ENCODE measurements at regions not wholly inside any gene's neighbourhood (a gene's known extent, or its start where the extent isn't known, plus 50 kb on each side); places are given as distances from the start of the nearest gene placed in this dataset.

GRCh38 chr10:110432814-110433565 is 64.7 kb upstream of the DUSP5 start:
- no peak overlapping the region for H3K4me3 ChIP-seq (ENCODE audit: low read length)
- no peaks in the 10 kb centered on the region for H3F3A ChIP-seq (ENCODE audit: insufficient read depth, low read length, poor library complexity, severe bottlenecking)
- no peaks in the 10 kb centered on the region for H3K36me3 ChIP-seq (ENCODE audit: insufficient read depth, low read length)
- H2AFZ ChIP-seq (ENCODE audit: low read depth, low read length): no peak overlapping the region
- no peak overlapping the region for H3K9ac ChIP-seq (ENCODE audit: low read length)
- H3K9me2 ChIP-seq (ENCODE audit: insufficient read depth, low read length): no peaks in the 10 kb centered on the region
- no peaks in the 10 kb centered on the region for H3K27me3 ChIP-seq (ENCODE audit: insufficient read depth, low read depth, low read length)
- H3K4me2 ChIP-seq (ENCODE audit: low read length): no peak overlapping the region
- H4K20me1 ChIP-seq (ENCODE audit: insufficient read depth): no peaks in the 10 kb centered on the region
- TF ChIP-seq TAF1 (IDR thresholded peaks at IDR 0.05; ENCODE audit: low read depth): no peak
- TF ChIP-seq CTCF (IDR thresholded peaks at IDR 0.05; ENCODE audit: poor library complexity, severe bottlenecking): no peak
- TF ChIP-seq MXI1 (conservative IDR thresholded peaks at IDR 0.05; ENCODE audit: poor library complexity, severe bottlenecking): no peak
- TF ChIP-seq RAD21 (conservative IDR thresholded peaks at IDR 0.05): no peak
- TF ChIP-seq REST (IDR thresholded peaks at IDR 0.05; ENCODE audit: borderline replicate concordance): no peak
- TF ChIP-seq SMC3 (conservative IDR thresholded peaks at IDR 0.05; ENCODE audit: poor library complexity): no peak
- no peak for TF ChIP-seq POLR2AphosphoS5 (IDR thresholded peaks at IDR 0.05)
- no peak for TF ChIP-seq EP300 (conservative IDR thresholded peaks at IDR 0.05; ENCODE audit: poor library complexity, severe bottlenecking)
- no peak for TF ChIP-seq EZH2 (IDR thresholded peaks at IDR 0.05; ENCODE audit: borderline replicate concordance, insufficient read depth, low read length, poor library complexity, severe bottlenecking)
- H3K27ac ChIP-seq (ENCODE audit: low read length): no peak overlapping the region
- no peaks in the 10 kb centered on the region for H3K79me2 ChIP-seq (replicated peaks; ENCODE audit: insufficient read depth, low read length)
- no peaks in the 10 kb centered on the region for H3K9me3 ChIP-seq (ENCODE audit: low read length)

- no peaks in the 10 kb centered on the region for H3K9me3 ChIP-seq (ENCODE audit: low read length)
- H3K36me3 ChIP-seq (ENCODE audit: insufficient read depth, low read length): no peaks in the 10 kb centered on the region
- H3K4me3 ChIP-seq (ENCODE audit: low read length): no peak overlapping the region
- no peak for TF ChIP-seq MXI1 (conservative IDR thresholded peaks at IDR 0.05; ENCODE audit: poor library complexity, severe bottlenecking)
- TF ChIP-seq EP300 (conservative IDR thresholded peaks at IDR 0.05; ENCODE audit: poor library complexity, severe bottlenecking): no peak
- TF ChIP-seq REST (IDR thresholded peaks at IDR 0.05; ENCODE audit: borderline replicate concordance): no peak
- TF ChIP-seq EZH2 (IDR thresholded peaks at IDR 0.05; ENCODE audit: borderline replicate concordance, insufficient read depth, low read length, poor library complexity, severe bottlenecking): no peak
- TF ChIP-seq POLR2AphosphoS5 (IDR thresholded peaks at IDR 0.05): no peak
- TF ChIP-seq TAF1 (IDR thresholded peaks at IDR 0.05; ENCODE audit: low read depth): no peak
- TF ChIP-seq RAD21 (conservative IDR thresholded peaks at IDR 0.05): no peak
- TF ChIP-seq SMC3 (conservative IDR thresholded peaks at IDR 0.05; ENCODE audit: poor library complexity): no peak
- TF ChIP-seq CTCF (IDR thresholded peaks at IDR 0.05; ENCODE audit: poor library complexity, severe bottlenecking): no peak
- H3K9me2 ChIP-seq (ENCODE audit: insufficient read depth, low read length): no peaks in the 10 kb centered on the region
- no peak overlapping the region for H3K9ac ChIP-seq (ENCODE audit: low read length)
- H2AFZ ChIP-seq (ENCODE audit: low read depth, low read length): no peak overlapping the region
- H3K79me2 ChIP-seq (replicated peaks; ENCODE audit: insufficient read depth, low read length): no peaks in the 10 kb centered on the region
- no peaks in the 10 kb centered on the region for H4K20me1 ChIP-seq (ENCODE audit: insufficient read depth)
- H3K27me3 ChIP-seq (ENCODE audit: insufficient read depth, low read depth, low read length): no peaks in the 10 kb centered on the region
- no peak overlapping the region for H3K27ac ChIP-seq (ENCODE audit: low read length)
- no peak overlapping the region for H3K4me2 ChIP-seq (ENCODE audit: low read length)
- H3F3A ChIP-seq (ENCODE audit: insufficient read depth, low read length, poor library complexity, severe bottlenecking): no peaks in the 10 kb centered on the region
Measured at GRCh38 chr10:110433740-110434139, 64.0 kb upstream of the DUSP5 start.

Measured in neural cell (in vitro differentiated cells).